AG04450 (cell line): ENCODE measurements at regions not wholly inside any gene's neighbourhood (a gene's known extent, or its start where the extent isn't known, plus 50 kb on each side); places are given as distances from the start of the nearest gene placed in this dataset.

Experiments
- CTCF ChIA-PET: fragments of 300-600, 350-600 bp; formaldehyde crosslinking; extraction: SDS; loops from one replicate; lab custom pipeline; 2022; ENCODE audit warnings: antibody characterized with exemption, inconsistent platforms; lab: Charles Lee
- POLR2A ChIA-PET: fragments of 350-600 bp; formaldehyde crosslinking; extraction: SDS; loops from one replicate; lab custom pipeline; 2021; ENCODE audit warnings: antibody characterized with exemption, inconsistent platforms; lab: Yijun Ruan, JAX
- DNase-seq: peaks from one replicate; pipeline ENCODE4 v3.0.0-alpha.2; 2011; ENCODE audit warnings: low read depth, low spot score
- H3K27ac ChIP-seq: one replicate; pipeline ENCODE4 v1.5.1; 2012; ENCODE audit warnings: low read depth, low read length, control low read depth
- H3K27me3 ChIP-seq: one replicate; pipeline ENCODE4 v1.6.0; 2012; ENCODE audit warnings: low read length; ENCODE audit not compliant: control insufficient read depth, insufficient read depth
- H3K4me3 ChIP-seq: 2 replicates; pipeline ENCODE4 v1.5.1; 2011; ENCODE audit warnings: mild to moderate bottlenecking, low read depth, low read length, control low read depth
- H3K9me3 ChIP-seq: 2 replicates; pipeline ENCODE4 v1.5.1; 2012; ENCODE audit warnings: low read length; ENCODE audit not compliant: control insufficient read depth, insufficient read depth
- TF ChIP-seq, protein P1 (sequence below): IDR thresholded peaks from 2 replicates; pipeline ENCODE4 v1.5.1; 2011; ENCODE audit warnings: low read depth, low read length, control low read depth, inconsistent platforms

- no peak for DNase-seq
- no peak overlapping the region for H3K4me3 ChIP-seq
- TF ChIP-seq, protein P1, sequence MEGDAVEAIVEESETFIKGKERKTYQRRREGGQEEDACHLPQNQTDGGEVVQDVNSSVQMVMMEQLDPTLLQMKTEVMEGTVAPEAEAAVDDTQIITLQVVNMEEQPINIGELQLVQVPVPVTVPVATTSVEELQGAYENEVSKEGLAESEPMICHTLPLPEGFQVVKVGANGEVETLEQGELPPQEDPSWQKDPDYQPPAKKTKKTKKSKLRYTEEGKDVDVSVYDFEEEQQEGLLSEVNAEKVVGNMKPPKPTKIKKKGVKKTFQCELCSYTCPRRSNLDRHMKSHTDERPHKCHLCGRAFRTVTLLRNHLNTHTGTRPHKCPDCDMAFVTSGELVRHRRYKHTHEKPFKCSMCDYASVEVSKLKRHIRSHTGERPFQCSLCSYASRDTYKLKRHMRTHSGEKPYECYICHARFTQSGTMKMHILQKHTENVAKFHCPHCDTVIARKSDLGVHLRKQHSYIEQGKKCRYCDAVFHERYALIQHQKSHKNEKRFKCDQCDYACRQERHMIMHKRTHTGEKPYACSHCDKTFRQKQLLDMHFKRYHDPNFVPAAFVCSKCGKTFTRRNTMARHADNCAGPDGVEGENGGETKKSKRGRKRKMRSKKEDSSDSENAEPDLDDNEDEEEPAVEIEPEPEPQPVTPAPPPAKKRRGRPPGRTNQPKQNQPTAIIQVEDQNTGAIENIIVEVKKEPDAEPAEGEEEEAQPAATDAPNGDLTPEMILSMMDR = no peak
- no peak overlapping the region for H3K27ac ChIP-seq
- POLR2A ChIA-PET = no interaction called here
- H3K9me3 ChIP-seq = no peaks in the 10 kb centered on the region
- CTCF ChIA-PET = no interaction called here
- H3K27me3 ChIP-seq = no peaks in the 10 kb centered on the region
These were observed 1925.8 kb upstream of the CELF4 start for GRCh38 chr18:39491408-39491807.

- DNase-seq = no peak
- Histone ChIP-seq H3K9me3 (no peaks in the 10 kb centered on the region), H3K4me3 (no peak overlapping the region), H3K27ac (no peak overlapping the region), H3K27me3 (no peaks in the 10 kb centered on the region)
- ChIA-PET CTCF (no interaction called here), POLR2A (no interaction called here)
- TF ChIP-seq, protein P1 = no peak
These were observed 1923.8 kb upstream of the CELF4 start for GRCh38 chr18:39489431-39489830.

GRCh38 chr18:39487932-39488331 lies 1922.3 kb upstream of the CELF4 start:
- CTCF ChIA-PET = no interaction called here
- Histone ChIP-seq H3K27me3 (no peaks in the 10 kb centered on the region), H3K27ac (no peak overlapping the region), H3K4me3 (no peak overlapping the region), H3K9me3 (no peaks in the 10 kb centered on the region)
- no peak for DNase-seq
- POLR2A ChIA-PET = no interaction called here
- TF ChIP-seq, protein P1 = no peak

DNA sequence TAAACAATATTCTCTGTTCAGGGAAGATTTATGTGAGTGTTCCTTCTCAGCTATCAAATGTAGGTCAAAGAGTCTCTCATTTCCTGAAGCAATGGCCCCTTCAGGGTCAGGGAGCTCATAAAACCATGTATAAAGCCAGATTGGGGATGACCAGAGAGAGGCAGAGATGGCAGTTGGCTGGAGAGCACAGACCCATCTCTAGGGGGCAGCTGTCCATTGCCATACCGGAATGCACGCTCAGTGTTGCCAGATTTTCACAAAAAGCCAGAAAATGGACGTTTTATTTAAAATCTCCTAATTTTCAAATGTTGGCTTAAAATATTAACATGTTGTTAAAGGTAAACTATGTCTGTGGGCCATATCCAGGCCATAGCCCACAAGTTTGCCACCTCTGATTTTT lies 1920.7 kb upstream of the CELF4 start:
- POLR2A ChIA-PET = no interaction called here
- CTCF ChIA-PET = no interaction called here
- H3K27me3 ChIP-seq = no peaks in the 10 kb centered on the region

GRCh38 chr18:39485696-39486095 lies 1920.1 kb upstream of the CELF4 start:
- H3K27me3 ChIP-seq = no peaks in the 10 kb centered on the region
- no peak for DNase-seq
- TF ChIP-seq, protein P1 = no peak
- POLR2A ChIA-PET = no interaction called here
- H3K9me3 ChIP-seq = no peaks in the 10 kb centered on the region
- H3K4me3 ChIP-seq = no peak overlapping the region
- H3K27ac ChIP-seq = no peak overlapping the region
- CTCF ChIA-PET = no interaction called here

More for the DNA sequence above, 1920.7 kb upstream of the CELF4 start:
- no peak for DNase-seq
- Histone ChIP-seq H3K4me3 (no peak overlapping the region), H3K27ac (no peak overlapping the region), H3K9me3 (no peaks in the 10 kb centered on the region)
- TF ChIP-seq, protein P1 = no peak
